Uterus (tissue), 3 donors: ENCODE measurements at regions not wholly inside any gene's neighbourhood (a gene's known extent, or its start where the extent isn't known, plus 50 kb on each side); places are given as distances from the start of the nearest gene placed in this dataset.

ENCODE experiments used
- DNase-seq, 2 donors: peaks; one replicate each; pipeline ENCODE4 v3.0.0-alpha.2; 2019 to 2020
- H3K27ac ChIP-seq, 2 donors: fragments of 200-600 bp; sonication (generic); 1 replicate in 1 of 2; 2 replicates in 1 of 2; pipeline ENCODE4 v1.5.1; 2016 to 2018
- H3K27me3 ChIP-seq, 2 donors: fragments of 200-600 bp; sonication (generic); one replicate each; pipeline ENCODE4 v1.5.1; 2018 to 2019; ENCODE audit warnings: control low read depth in 1 of 2
- H3K36me3 ChIP-seq, 2 donors: fragments of 200-600 bp; sonication (generic); one replicate each; pipeline ENCODE4 v1.5.1; 2019; ENCODE audit warnings: control low read depth in 1 of 2
- H3K4me1 ChIP-seq, 2 donors: fragments of 200-600 bp; sonication (generic); one replicate each; pipeline ENCODE4 v1.5.1; 2018 to 2019; ENCODE audit warnings: control low read depth in 1 of 2
- H3K4me3 ChIP-seq, 2 donors: fragments of 200-600 bp; sonication (generic); 1 replicate in 1 of 2; 2 replicates in 1 of 2; pipeline ENCODE4 v1.5.1; 2018 to 2019; ENCODE audit warnings: mild to moderate bottlenecking in 1 of 2
- H3K9me3 ChIP-seq, 2 donors: fragments of 200-600 bp; sonication (generic); one replicate each; pipeline ENCODE4 v1.5.1; 2019; ENCODE audit warnings: control low read depth in 1 of 2
- CTCF ChIP-seq, 4 experiments: fragments of 200-600 bp in 2 of 4; fragments of 450-650 bp in 2 of 4; sonication (generic) in 2 of 4; IDR thresholded peaks; one replicate each; pipeline ENCODE4 v1.5.1; 2016 to 2019; ENCODE audit warnings: antibody characterized with exemption in 4 of 4, mild to moderate bottlenecking in 2 of 4, moderate library complexity in 1 of 4
- POLR2A ChIP-seq, 2 donors: fragments of 450-650 bp; IDR thresholded peaks; one replicate each; pipeline ENCODE4 v1.6.1; 2016; ENCODE audit warnings: antibody characterized with exemption in 2 of 2, mild to moderate bottlenecking in 1 of 2, moderate library complexity in 1 of 2
- intact Hi-C: fragments of 100-400 bp; cut with DNase I; formaldehyde crosslinking; loops from one replicate; pipeline ENCODE4 v1.15.1; 2023; ENCODE audit warnings: low total_unique reads
- donor health status: DM: yes; HTN: yes; CAD: no.

DNA sequence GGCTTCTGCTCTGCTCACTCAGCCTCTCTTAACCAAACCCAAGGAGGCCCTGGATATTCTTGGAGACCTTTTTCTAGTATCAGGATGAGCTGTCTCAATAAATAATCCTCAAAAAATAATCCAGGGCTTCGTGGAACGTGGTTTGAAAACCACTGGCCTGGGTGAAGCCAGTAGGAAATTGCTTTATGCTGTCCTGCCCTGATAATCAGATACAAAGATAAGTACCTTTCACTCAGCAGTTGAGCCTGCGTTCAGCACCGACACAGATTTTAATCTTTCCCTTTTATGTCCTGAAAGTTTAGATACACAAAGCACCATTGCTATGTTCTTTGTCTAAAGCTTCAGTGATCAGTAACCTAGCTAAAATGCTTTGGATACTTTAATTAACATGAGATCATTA lies 460.0 kb downstream of the RFC3 start:
- intact Hi-C loops, result no loop called here
- Histone ChIP-seq H3K27ac (no peak overlapping the region), H3K4me3 (no peak overlapping the region), H3K36me3 (no peaks in the 10 kb centered on the region), H3K9me3 (no peaks in the 10 kb centered on the region), H3K4me1 (no peaks in the 10 kb centered on the region), H3K27me3 (no peaks in the 10 kb centered on the region)
- DNase-seq, result no peak
- TF ChIP-seq POLR2A (IDR thresholded peaks at IDR 0.05) (no peak), CTCF (IDR thresholded peaks at IDR 0.05) (no peak)

GRCh38 chr13:34278780-34279179 lies 460.8 kb downstream of the RFC3 start:
- Histone ChIP-seq H3K4me1 (no peaks in the 10 kb centered on the region), H3K27me3 (no peaks in the 10 kb centered on the region), H3K9me3 (no peaks in the 10 kb centered on the region), H3K36me3 (no peaks in the 10 kb centered on the region), H3K27ac (no peak overlapping the region), H3K4me3 (no peak overlapping the region)
- intact Hi-C loops, result no loop called here
- TF ChIP-seq CTCF (IDR thresholded peaks at IDR 0.05), result no peak
- no peak for TF ChIP-seq POLR2A (IDR thresholded peaks at IDR 0.05)
- DNase-seq, result no peak

GRCh38 chr13:34290661-34291060 lies 472.7 kb downstream of the RFC3 start:
- no peak overlapping the region for H3K4me3 ChIP-seq
- no peak overlapping the region for H3K27ac ChIP-seq
- H3K36me3 ChIP-seq, result no peaks in the 10 kb centered on the region
- intact Hi-C loops, result no loop called here
- DNase-seq, result no peak
- TF ChIP-seq POLR2A (IDR thresholded peaks at IDR 0.05) (no peak), CTCF (IDR thresholded peaks at IDR 0.05) (no peak)
- H3K27me3 ChIP-seq, result no peaks in the 10 kb centered on the region
- no peaks in the 10 kb centered on the region for H3K9me3 ChIP-seq
- no peaks in the 10 kb centered on the region for H3K4me1 ChIP-seq

DNA sequence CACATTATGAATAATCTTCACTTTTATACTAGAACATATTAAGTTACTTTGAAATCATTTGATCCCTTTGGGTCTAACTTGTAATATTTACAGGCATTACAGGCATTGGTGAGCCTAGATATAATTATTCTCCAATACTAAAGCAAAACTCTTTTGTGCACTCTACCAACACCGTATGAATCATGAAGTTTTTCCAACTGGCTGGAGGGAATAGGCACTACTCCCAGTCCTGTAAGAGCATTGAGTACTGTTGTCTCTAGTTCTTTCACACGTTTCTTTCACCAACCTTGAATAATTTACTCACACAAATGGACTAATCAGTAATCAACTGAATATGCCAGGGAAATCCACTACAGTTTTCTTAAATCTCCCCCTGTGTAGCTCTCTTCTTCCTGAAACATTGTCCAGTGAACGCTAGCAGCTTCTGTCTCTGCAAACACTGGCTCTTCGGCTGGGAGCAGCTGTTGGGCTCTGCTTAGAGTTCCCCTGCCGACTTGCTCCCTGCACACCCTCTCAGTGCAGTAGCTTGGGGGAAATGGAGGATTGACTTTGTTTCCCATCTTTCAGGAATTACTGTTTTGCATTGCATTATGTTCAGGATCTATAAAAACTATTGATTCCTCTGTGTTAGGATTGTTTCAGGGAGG lies 476.7 kb downstream of the RFC3 start:
- no peaks in the 10 kb centered on the region for H3K9me3 ChIP-seq
- H3K27me3 ChIP-seq, result peaks cover 0 to 5% of the 10 kb centered on the region in 2 donors
- no peaks in the 10 kb centered on the region for H3K36me3 ChIP-seq
- intact Hi-C loops, result no loop called here
- TF ChIP-seq POLR2A (IDR thresholded peaks at IDR 0.05), result no peak
- TF ChIP-seq CTCF (IDR thresholded peaks at IDR 0.05), result no peak
- no peak for DNase-seq
- H3K4me1 ChIP-seq, result no peaks in the 10 kb centered on the region
- no peak overlapping the region for H3K27ac ChIP-seq
- H3K4me3 ChIP-seq, result no peak overlapping the region

DNA sequence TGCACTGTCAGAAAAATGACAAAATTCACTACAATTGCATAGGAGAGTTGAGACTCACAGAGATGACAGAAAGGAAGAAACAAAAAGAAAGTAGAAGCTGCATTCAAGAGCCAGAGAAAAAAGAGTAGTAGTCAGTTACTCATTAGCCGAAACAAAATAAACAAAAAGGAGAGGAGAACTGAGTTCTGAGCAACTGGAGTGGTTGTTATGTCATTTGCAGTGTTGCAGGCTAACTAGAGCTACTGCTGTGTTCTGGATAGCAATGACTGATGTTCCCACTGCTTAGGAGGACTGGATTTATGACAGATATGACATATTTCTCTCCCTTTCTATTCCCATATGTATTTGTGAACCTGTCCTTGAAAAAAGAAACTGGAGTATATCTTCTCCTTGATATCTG lies 482.6 kb downstream of the RFC3 start:
- Histone ChIP-seq H3K4me3 (no peak overlapping the region), H3K4me1 (no peaks in the 10 kb centered on the region), H3K27ac (no peak overlapping the region), H3K9me3 (no peaks in the 10 kb centered on the region), H3K27me3 (peaks cover 0 to 5% of the 10 kb centered on the region in 2 donors), H3K36me3 (no peaks in the 10 kb centered on the region)
- intact Hi-C loops, result no loop called here
- TF ChIP-seq POLR2A (IDR thresholded peaks at IDR 0.05) (no peak), CTCF (IDR thresholded peaks at IDR 0.05) (no peak)
- no peak for DNase-seq
